ENCODE measurements at regions not wholly inside any gene's neighbourhood (a gene's known extent, or its start where the extent isn't known, plus 50 kb on each side); places are given as distances from the start of the nearest gene placed in this dataset.

DNA sequence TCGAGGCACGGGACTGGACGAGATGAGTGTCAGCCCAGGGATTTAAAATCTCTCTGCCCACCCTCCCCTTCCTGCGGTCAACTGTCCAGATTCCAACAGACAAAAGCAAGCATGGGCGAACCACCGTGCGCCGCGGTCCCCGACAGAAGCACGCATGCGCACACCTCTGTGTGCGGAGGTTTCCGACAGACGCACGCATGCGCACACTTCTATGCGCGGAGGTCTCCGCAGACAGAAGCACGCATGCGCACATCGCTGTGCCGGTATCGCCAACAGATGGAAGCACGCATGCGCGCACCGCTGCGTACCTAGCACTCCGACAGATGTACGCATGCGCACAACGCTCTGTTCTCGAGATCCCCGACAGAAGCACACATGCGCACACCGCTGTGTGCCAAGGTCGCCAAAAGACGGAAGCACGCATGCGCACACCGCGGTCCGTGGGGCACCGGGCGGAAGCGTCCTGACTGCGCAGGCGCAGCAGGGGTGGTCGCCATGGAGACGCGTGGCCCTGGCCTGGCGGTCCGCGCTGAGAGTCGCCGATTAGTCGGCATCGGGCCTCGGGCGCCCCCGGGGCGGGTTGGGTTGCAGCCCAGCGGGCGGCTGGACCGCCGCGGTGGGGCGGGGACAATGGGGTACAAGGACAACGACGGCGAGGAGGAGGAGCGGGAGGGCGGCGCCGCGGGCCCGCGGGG, 57.4 kb upstream of the RPH3AL start:
- intact Hi-C loops (cut with micrococcal nuclease; ENCODE audit: unreplicated experiment): loop anchor here (2.0 to 5.0 kb wide), 3 partner anchors 277 to 587 kb away; partner anchors contain the start of gene TIMM22
- peak; percentile 100 for FAIRE-seq
- peak; percentile 86 for ATAC-seq
- POLR2A ChIA-PET: interaction anchor here (1.0 kb wide), 1 partner anchor 13 kb away, joined by 4 read pairs; no protein-coding TSS in a partner anchor
- no peaks in the 10 kb centered on the region for H3K27me3 ChIP-seq (ENCODE audit: control insufficient read depth in 1 of 2, insufficient read depth in 2 of 2, low read length in 2 of 2)
- no peaks in the 10 kb centered on the region for H3K36me3 ChIP-seq (replicated peaks in 1 of 2; ENCODE audit: control insufficient read depth in 1 of 2, insufficient read depth in 2 of 2, low read length in 2 of 2)
- H3K9me3 ChIP-seq (ENCODE audit: low read length): no peaks in the 10 kb centered on the region
- H3K4me1 ChIP-seq (ENCODE audit: insufficient read depth, low read length): peaks cover 33% of the 10 kb centered on the region
- WGBS (ENCODE audit: low lambda C conversion rate): under 1% methylated on average over 14 of the region's 80 CpGs
- peak overlapping the region; percentile 96 for H3K4me2 ChIP-seq (ENCODE audit: low read depth, low read length)
- in situ Hi-C loops (cut with HindIII; ENCODE audit: extremely low pct_ligation_motif_present, low pct_unique_long_range_greater_than_20kb): no loop called here
- no TSS peak for BruUV-seq (replicated peaks)
- peak overlapping the region; percentile 68 to 81 (median 79) for H3K4me3 ChIP-seq (replicated peaks in 1 of 3; ENCODE audit: insufficient read depth in 1 of 3, low read depth in 2 of 3, low read length in 3 of 3)
- CTCF ChIA-PET (ENCODE audit: low intra/inter-chr PET ratio, low total read pairs): interaction anchor here (1.3 kb wide), 1 partner anchor 100 kb away, joined by 3 read pairs; no protein-coding TSS in a partner anchor
- DNase-seq (ENCODE audit: low spot score): peak; percentile 98
- peak overlapping the region; percentile 42 for H2AFZ ChIP-seq (ENCODE audit: low read length)
- H3K9ac ChIP-seq (ENCODE audit: insufficient read depth, low read depth, low read length): peak overlapping the region; percentile 73
- peak overlapping the region; percentile 60 for H3K27ac ChIP-seq (ENCODE audit: extremely low read length, insufficient read depth, low read length)
- no peaks in the 10 kb centered on the region for H4K20me1 ChIP-seq (ENCODE audit: insufficient read depth, low read length)
- no peaks in the 10 kb centered on the region for H3K79me2 ChIP-seq (ENCODE audit: insufficient read depth, low read length)
- no peak for TF ChIP-seq FOXA1 (IDR thresholded peaks at IDR 0.05)
- TF ChIP-seq FOXA1 (CRISPR knock-in tag; IDR thresholded peaks at IDR 0.05): no peak
- no peak for TF ChIP-seq MIXL1 (CRISPR knock-in tag; IDR thresholded peaks at IDR 0.05)
- no peak for TF ChIP-seq AGO2 (optimal IDR thresholded peaks at IDR 0.05; ENCODE audit: low read depth, low read length)
- TF ChIP-seq ZNF720 (CRISPR knock-in tag; IDR thresholded peaks at IDR 0.05): no peak
- no peak for TF ChIP-seq ZBTB3 (CRISPR knock-in tag; IDR thresholded peaks at IDR 0.05; ENCODE audit: borderline replicate concordance, low read depth)
- TF ChIP-seq, protein P1, sequence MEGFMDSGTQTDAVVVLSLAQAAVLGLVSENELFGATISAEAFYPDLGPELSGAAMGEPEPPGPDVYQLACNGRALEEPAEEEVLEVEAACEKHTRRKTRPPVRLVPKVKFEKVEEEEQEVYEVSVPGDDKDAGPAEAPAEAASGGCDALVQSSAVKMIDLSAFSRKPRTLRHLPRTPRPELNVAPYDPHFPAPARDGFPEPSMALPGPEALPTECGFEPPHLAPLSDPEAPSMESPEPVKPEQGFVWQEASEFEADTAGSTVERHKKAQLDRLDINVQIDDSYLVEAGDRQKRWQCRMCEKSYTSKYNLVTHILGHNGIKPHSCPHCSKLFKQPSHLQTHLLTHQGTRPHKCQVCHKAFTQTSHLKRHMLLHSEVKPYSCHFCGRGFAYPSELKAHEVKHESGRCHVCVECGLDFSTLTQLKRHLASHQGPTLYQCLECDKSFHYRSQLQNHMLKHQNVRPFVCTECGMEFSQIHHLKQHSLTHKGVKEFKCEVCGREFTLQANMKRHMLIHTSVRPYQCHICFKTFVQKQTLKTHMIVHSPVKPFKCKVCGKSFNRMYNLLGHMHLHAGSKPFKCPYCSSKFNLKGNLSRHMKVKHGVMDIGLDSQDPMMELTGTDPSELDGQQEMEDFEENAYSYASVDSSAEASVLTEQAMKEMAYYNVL (CRISPR knock-in tag; IDR thresholded peaks at IDR 0.05; ENCODE audit: borderline replicate concordance): no peak
- no peak for TF ChIP-seq ZNF382 (CRISPR knock-in tag; IDR thresholded peaks at IDR 0.05; ENCODE audit: borderline replicate concordance)
- TF ChIP-seq EEA1 (CRISPR knock-in tag; IDR thresholded peaks at IDR 0.05; ENCODE audit: borderline replicate concordance): no peak
- no peak for TF ChIP-seq HIVEP1 (CRISPR knock-in tag; IDR thresholded peaks at IDR 0.05)
- no peak for TF ChIP-seq HMG20B (CRISPR knock-in tag; conservative IDR thresholded peaks at IDR 0.05)
- no peak for TF ChIP-seq ZNF557 (CRISPR knock-in tag; IDR thresholded peaks at IDR 0.05)
- no peak for TF ChIP-seq ZNF749 (CRISPR knock-in tag; IDR thresholded peaks at IDR 0.05; ENCODE audit: borderline replicate concordance)
- TF ChIP-seq, protein P2, sequence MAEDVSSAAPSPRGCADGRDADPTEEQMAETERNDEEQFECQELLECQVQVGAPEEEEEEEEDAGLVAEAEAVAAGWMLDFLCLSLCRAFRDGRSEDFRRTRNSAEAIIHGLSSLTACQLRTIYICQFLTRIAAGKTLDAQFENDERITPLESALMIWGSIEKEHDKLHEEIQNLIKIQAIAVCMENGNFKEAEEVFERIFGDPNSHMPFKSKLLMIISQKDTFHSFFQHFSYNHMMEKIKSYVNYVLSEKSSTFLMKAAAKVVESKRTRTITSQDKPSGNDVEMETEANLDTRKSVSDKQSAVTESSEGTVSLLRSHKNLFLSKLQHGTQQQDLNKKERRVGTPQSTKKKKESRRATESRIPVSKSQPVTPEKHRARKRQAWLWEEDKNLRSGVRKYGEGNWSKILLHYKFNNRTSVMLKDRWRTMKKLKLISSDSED (CRISPR knock-in tag; IDR thresholded peaks at IDR 0.05): no peak
- no peak for TF ChIP-seq WIZ (CRISPR knock-in tag; IDR thresholded peaks at IDR 0.05)
- TF ChIP-seq ZNF737 (CRISPR knock-in tag; IDR thresholded peaks at IDR 0.05; ENCODE audit: borderline replicate concordance): no peak
- no peak for TF ChIP-seq ELF3 (CRISPR knock-in tag; IDR thresholded peaks at IDR 0.05)
- TF ChIP-seq, protein P3, sequence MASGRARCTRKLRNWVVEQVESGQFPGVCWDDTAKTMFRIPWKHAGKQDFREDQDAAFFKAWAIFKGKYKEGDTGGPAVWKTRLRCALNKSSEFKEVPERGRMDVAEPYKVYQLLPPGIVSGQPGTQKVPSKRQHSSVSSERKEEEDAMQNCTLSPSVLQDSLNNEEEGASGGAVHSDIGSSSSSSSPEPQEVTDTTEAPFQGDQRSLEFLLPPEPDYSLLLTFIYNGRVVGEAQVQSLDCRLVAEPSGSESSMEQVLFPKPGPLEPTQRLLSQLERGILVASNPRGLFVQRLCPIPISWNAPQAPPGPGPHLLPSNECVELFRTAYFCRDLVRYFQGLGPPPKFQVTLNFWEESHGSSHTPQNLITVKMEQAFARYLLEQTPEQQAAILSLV (CRISPR knock-in tag; IDR thresholded peaks at IDR 0.05; ENCODE audit: borderline replicate concordance): no peak
- TF ChIP-seq, protein P4, sequence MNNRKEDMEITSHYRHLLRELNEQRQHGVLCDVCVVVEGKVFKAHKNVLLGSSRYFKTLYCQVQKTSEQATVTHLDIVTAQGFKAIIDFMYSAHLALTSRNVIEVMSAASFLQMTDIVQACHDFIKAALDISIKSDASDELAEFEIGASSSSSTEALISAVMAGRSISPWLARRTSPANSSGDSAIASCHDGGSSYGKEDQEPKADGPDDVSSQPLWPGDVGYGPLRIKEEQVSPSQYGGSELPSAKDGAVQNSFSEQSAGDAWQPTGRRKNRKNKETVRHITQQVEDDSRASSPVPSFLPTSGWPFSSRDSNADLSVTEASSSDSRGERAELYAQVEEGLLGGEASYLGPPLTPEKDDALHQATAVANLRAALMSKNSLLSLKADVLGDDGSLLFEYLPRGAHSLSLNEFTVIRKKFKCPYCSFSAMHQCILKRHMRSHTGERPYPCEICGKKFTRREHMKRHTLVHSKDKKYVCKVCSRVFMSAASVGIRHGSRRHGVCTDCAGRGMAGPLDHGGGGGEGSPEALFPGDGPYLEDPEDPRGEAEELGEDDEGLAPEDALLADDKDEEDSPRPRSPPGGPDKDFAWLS (CRISPR knock-in tag; IDR thresholded peaks at IDR 0.05; ENCODE audit: borderline replicate concordance): no peak
- TF ChIP-seq ZNF672 (CRISPR knock-in tag; IDR thresholded peaks at IDR 0.05): no peak

Data from HepG2 (cell line).